ENCODE measurements at regions not wholly inside any gene's neighbourhood (a gene's known extent, or its start where the extent isn't known, plus 50 kb on each side); places are given as distances from the start of the nearest gene placed in this dataset.

GRCh38 chrX:137847376-137847775 is 281.4 kb downstream of the ZIC3 start:
- no peak for TF ChIP-seq ATOH8 (CRISPR knock-in tag; IDR thresholded peaks at IDR 0.05; ENCODE audit: low read depth)
- TF ChIP-seq HDAC2 (IDR thresholded peaks at IDR 0.05) = no peak
- TF ChIP-seq HEYL (CRISPR knock-in tag; IDR thresholded peaks at IDR 0.05) = no peak
- TF ChIP-seq KDM1A (IDR thresholded peaks at IDR 0.05; ENCODE audit: low read depth) = no peak
- TF ChIP-seq REST (IDR thresholded peaks at IDR 0.05) = no peak
- TF ChIP-seq BCL3 (IDR thresholded peaks at IDR 0.05) = no peak
- TF ChIP-seq MYC (IDR thresholded peaks at IDR 0.05; ENCODE audit: borderline replicate concordance, low read length) = no peak
- no peak for TF ChIP-seq JUNB (IDR thresholded peaks at IDR 0.05)
- TF ChIP-seq ZNF302 (CRISPR knock-in tag; IDR thresholded peaks at IDR 0.05) = no peak
- TF ChIP-seq PBX3 (IDR thresholded peaks at IDR 0.05) = no peak
- TF ChIP-seq CBX8 (IDR thresholded peaks at IDR 0.05) = no peak
- DNase-seq (ENCODE audit: low read depth in 1 of 2, low spot score in 1 of 2) (no peak), ATAC-seq (no peak), FAIRE-seq (no peak)
- Histone ChIP-seq H3K9me3 (no peaks in the 10 kb centered on the region), H3K27ac (no peak overlapping the region), H3K4me3 (no peak overlapping the region), H3K4me2 (no peak overlapping the region), H3K4me1 (no peaks in the 10 kb centered on the region)
- ChIA-PET CTCF (no interaction called here), POLR2A (no interaction called here)
- WGBS (ENCODE audit: missing lambda C conversion rate) = 16% methylated on average over 2 of the region's 2 CpGs

GRCh38 chrX:137848266-137848905 is 282.5 kb downstream of the ZIC3 start:
- TF ChIP-seq ELK1 (IDR thresholded peaks at IDR 0.05; ENCODE audit: low read depth, low read length) (no peak), CTCF (IDR thresholded peaks at IDR 0.05) (no peak), BHLHE40 (IDR thresholded peaks at IDR 0.05; ENCODE audit: low read depth, low read length) (no peak), BCL3 (IDR thresholded peaks at IDR 0.05) (no peak), HES2 (IDR thresholded peaks at IDR 0.05) (no peak), HDAC2 (IDR thresholded peaks at IDR 0.05) (no peak), TFCP2L1 (CRISPR knock-in tag; IDR thresholded peaks at IDR 0.05) (no peak), HMGXB4 (CRISPR knock-in tag; IDR thresholded peaks at IDR 0.05; ENCODE audit: borderline replicate concordance) (no peak), NFE2L2 (conservative IDR thresholded peaks at IDR 0.05; ENCODE audit: low read length) (no peak)
- ChIA-PET POLR2A (no interaction called here), CTCF (no interaction called here)
- 1% methylated on average over 11 of the region's 11 CpGs for WGBS (ENCODE audit: missing lambda C conversion rate)
- no peak overlapping the region for H3K4me2 ChIP-seq
- no peaks in the 10 kb centered on the region for H3K9me3 ChIP-seq
- H3K27ac ChIP-seq = no peak overlapping the region
- H3K4me1 ChIP-seq = no peaks in the 10 kb centered on the region
- ATAC-seq = no peak
- no peak for FAIRE-seq
- H3K4me3 ChIP-seq = no peak overlapping the region
- no peak for DNase-seq (ENCODE audit: low read depth in 1 of 2, low spot score in 1 of 2)

Measured in A549 (cell line).